Midbrain (tissue), 1 donor: ENCODE measurements at regions not wholly inside any gene's neighbourhood (a gene's known extent, or its start where the extent isn't known, plus 50 kb on each side); places are given as distances from the start of the nearest gene placed in this dataset.

Experiments used
- DNase-seq: peaks from one replicate; lab custom pipeline; 2025; lab: John Stamatoyannopoulos, UW

DNA sequence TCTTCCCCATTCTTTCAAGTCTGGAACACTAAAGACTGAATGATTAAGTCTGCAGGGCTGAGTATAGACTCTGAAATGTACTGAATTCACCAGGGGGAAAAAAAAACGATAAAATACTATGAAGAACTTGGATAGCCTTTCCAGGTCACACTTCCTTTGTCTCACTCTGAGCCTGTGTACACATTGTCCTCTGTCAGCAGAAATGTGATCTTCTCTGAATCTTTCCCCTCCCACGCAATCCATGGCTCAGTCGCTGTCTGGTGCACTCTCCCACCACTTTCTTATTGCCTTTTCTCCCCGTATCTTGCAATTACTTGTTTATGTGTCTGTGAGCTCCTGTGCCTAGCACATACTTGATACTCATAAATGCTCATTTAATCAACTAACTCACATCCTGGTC, 212.6 kb upstream of the RSPO3 start:
- no peak for DNase-seq

DNA sequence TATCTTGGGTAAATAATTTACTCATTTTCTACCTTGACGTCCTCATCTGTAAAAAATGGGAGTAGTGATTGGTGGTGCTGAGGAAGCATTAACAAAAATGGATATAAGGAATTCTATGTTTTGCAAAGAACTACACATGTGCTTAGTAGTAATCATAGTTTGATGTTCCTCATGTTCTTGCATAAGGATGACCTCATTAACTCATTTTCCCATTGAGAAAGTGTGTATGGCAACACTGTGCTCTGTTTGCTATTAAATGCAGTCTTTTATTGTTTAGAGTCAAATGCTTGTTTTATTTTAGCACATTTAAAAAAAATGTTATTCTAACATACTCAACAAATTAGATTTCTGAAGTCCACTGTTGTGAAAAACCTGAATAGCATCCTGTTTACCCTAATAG, 211.2 kb upstream of the RSPO3 start:
- no peak for DNase-seq

DNA sequence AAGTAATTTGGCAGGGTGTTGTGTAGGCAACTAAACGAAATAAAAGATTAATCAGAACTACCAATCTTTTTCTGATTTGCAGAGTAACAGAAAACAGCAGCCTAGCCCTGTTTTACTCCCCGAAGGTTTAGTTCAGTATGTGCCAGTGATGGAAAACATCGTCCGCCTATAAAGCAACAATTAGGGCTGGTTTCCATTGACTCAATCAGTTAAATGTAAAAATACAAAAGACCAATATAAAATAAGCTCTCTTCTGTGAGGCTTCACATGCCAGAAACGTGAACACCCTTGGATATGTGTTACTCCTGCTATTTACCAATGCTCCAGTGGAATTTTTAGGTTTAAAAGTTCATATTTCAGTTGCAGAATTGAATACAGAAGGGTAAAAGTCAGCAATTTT, 210.5 kb upstream of the RSPO3 start:
- DNase-seq = no peak

DNA sequence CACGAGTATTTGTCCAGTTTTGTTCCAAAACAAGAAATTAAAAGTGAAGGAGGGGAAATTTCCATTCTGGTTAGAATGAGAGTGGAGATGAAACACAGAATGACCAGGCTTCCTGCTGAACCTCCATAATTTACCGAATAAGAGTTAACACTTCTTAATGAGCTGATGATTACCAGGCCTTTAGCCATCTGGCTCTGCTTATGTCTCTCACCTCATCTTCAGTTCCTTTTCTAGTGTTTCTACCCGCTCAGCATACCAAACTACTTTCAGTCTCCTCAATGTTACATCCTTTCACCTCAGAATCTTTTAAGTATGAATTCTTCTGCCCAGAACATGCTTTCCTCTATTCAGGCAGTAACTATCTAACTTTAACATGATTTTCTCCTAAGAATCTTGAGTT, 209.0 kb upstream of the RSPO3 start:
- no peak for DNase-seq

DNA sequence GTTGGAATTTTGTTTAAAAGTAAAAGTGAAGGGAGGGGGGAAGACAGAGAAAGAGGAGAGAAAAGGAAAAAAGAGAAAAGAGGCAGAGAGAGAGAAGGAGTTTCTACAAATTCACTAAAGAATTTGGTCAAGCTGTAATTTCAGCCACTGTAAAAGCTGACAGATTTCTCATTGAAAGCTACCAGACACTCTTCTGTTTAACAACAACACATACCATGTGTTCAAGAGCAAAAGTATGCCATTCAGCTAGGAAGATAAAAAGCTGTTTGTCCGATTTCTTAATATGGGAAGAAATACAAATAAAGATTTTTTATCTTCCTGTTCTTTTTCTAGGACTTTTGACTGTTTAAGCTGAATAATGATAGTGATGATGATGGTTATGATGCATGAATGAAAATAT, 204.8 kb upstream of the RSPO3 start:
- DNase-seq = no peak

DNA sequence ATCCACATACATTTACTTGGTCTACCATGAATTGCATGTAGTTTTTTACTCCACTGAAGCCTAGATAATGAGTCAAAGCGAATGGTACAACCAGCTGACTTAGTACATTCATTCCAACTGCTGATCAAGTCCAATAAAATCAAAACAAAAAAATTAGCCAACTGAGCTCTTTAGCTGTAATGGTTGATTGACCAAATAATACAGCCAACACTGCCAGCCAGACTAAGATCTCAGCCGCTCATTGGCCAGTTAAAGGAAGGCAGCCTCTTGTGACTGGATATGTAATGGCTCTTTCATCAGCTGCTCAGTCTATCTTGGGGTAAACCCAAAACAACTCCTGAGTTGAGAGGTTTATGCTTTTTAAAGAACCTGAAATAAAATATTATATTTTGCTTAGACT, 204.3 kb upstream of the RSPO3 start:
- no peak for DNase-seq

DNA sequence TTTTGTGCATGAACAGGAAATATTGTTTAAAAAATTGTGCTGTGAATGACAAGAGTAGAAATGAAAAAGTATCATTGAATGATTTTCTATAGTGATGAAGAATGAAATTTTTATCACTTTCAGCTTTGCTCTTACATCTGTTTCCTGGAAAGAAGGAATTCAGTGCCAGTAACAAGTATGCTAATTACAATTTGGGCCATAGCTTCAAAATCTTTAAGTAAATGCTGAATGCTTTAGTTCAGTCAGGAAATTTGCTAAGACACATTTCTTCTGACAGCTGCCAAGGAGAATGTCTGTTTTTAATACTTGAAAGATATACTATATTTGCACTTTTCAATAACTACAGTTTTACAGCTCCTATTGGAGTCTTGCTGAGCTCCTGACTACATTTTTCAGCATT, 203.7 kb upstream of the RSPO3 start:
- no peak for DNase-seq

DNA sequence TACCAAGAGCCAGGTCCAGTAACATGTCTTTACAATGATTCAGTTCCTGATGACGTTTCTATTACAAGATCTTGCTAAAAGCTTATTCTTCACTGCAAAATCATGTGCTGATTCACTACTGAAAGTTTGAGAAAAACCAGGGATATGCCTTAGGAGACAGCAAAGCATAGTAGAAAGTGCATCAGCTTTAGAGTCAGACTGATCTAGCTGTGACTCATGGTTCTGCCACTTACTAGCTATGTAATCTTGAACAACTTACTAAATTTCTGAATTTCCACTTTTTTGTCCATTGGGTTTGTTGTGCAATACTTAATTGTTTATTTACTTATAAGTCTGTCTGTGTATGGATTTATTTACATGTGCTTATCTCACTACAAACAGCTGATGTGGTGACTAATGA, 198.5 kb upstream of the RSPO3 start:
- no peak for DNase-seq

DNA sequence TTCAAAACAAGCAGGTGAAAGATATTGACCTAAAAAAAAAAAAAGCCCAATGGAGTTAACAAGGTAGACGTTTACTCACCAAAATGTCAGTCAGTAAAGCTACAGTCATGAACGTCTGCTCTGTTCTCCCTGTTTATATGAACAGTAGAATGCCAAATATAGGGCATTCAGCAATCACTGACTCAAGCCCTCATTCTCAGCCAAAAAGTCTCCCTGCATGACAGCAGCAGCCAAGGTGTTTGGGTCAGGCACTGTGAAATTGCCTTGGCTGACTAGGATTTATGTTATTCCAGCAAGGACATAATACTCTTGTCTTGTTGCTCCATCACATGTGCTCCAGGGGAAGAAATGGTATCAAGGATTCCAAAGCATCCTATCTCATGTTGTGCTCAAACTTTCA, 194.7 kb upstream of the RSPO3 start:
- no peak for DNase-seq

DNA sequence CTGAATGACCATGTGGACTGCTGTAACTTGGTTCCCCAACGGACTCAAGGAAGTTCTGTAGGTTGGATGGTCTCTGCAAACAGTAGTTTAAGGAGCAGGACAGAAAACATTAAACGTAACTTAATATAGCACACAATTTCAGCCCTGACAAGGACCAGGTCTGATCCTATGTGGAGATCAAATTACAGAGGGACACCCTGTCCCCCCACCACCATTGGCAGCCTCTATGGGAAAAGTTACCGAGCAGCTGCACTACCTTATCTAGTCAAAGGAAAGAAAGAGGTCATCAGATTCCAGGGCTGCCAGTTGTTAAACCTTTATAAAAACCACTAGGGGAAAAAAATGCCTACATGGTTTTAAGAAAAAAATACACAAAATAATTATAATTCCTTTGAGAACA, 191.5 kb upstream of the RSPO3 start:
- DNase-seq = no peak

DNA sequence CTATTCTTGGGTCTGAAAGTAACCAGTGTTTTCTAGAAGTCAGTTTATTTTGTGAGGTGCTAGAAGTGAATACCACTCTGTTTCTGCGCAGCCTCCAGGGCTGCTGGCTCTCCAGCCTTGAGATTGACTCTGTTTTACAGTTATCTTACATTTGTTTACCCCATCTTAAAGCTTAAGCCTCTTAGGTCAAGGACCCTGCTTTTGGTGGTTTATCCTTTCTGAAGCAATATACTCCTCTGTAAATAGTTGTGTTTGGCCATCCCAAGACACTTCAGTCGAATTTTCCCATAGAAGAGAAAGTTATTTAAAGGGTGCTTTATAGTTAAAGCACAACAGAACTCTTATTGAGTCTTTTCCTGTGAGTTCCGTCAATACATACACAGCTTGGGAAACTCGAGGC, 190.6 kb upstream of the RSPO3 start:
- DNase-seq = no peak

DNA sequence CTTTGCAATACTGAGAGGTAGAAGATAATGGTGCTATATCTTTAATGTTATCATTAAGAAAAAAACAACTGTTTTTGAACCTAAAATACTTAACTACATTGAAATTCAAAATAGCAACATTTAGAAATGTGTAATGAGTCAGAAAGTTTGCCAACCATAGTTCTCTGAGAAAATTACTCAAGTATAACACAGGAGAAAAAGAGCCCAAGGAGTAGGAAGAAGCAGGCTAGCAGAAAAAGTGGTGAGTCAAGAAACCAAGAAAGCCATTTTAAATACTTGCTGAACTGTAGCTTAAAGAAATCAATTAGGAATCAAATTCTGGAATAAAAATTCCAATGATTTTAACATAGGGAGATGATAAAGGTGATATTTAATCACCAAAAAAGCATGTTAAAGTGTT, 181.0 kb upstream of the RSPO3 start:
- DNase-seq = no peak

DNA sequence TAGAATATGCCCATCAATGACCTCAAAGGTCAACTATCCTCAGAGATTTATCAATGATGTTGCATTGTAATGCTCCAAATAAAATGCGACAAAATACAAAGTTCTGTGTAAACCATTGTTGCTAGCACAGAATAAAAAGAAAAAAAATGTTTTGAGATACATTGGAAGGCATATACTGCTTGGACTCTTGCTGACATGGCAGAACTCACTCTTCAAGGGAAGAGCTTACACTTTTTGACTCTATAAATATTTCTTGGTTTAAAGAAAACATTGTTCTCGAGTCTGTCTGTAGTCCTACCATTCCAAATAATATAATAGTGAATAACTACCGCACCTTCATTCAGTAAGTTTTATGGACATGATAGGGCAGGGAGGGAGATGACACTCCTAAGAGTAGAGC, 178.7 kb upstream of the RSPO3 start:
- DNase-seq = no peak

DNA sequence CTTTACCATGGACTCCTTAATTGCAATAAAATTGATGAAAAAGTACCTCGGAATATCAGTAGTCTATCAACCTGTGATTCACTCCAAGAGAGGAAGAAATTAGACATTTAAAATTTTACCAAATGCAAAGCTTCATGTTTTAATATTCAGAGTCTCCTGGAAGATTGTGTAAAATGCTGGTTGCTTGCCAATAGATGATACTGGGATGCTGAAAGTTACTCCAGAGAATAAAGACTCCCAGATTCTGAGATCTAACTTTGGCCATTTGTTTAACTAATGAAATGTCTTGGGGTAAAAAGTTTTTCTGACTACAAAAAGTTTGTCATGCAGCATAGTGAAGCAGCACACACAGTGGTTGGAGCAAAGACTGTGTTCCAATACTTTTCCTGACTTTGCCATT, 176.7 kb upstream of the RSPO3 start:
- DNase-seq = no peak

DNA sequence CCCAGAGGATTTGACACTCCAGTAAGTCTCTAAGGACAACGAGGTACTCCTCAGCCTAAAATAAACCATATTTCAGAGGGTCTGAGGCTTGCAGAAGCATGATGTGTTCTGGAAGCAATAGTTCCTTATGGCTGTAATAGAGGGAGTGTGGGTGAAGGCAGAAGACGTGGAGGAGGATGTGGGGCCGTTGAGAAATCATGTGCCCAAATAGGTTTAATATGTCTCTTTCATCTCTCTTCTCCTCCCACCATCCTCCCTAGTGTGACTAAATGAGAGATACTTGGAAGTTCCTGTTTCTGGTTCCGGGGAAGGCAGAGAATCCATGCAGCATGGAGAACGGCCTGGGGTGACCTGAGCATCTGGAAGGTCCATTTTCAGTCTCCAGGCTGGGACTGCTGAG, 174.0 kb upstream of the RSPO3 start:
- no peak for DNase-seq

DNA sequence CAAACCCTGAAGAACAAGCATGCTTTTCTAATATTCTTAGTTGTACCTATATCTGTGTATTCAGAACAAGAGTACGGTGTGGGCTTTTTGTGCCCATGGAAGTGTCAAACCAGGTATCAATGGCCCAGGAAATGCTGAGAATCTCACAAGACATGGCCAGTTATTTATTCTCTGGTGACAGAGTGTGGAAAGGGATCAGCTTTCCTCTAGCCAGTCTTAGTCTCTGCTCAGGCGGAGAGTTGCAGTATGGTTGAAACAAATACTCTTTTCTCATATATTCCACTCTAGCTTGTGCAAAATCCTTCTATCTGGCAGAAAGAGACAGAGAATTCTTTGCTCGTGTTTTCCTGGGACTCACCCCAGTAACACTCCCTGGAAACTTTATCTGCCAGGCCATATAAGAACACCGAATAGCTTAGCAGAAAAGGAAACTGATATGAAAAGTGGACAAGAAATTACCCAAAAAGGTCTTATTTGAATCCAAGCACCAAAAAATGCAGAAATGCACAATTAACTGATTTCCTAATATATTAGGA, 173.3 kb upstream of the RSPO3 start:
- no peak for DNase-seq

DNA sequence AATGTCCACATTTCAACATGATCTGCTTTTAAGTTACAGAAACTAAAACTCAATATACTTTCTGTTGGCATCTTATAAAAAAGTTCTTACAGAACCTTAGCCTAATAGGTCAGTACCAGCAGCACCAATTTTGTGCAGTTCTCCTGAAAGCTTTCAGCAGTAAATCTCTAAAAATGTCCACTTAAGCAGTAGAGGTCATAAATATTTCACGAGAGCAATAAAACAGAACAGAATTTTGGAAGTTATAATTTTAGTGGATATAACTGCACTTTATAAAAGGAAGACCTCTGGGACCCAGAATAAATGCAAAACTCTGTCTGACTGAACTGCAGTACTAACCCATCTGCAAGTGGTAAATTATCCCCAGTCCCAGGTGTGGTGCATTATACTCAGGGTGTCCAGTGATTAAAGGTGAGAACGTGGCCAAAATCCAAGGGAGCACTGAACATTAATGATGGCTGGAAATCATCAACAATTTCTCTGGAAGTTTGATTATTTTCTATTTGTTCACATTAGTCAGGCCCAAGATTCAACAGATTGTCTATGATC, 172.6 kb upstream of the RSPO3 start:
- DNase-seq = no peak

DNA sequence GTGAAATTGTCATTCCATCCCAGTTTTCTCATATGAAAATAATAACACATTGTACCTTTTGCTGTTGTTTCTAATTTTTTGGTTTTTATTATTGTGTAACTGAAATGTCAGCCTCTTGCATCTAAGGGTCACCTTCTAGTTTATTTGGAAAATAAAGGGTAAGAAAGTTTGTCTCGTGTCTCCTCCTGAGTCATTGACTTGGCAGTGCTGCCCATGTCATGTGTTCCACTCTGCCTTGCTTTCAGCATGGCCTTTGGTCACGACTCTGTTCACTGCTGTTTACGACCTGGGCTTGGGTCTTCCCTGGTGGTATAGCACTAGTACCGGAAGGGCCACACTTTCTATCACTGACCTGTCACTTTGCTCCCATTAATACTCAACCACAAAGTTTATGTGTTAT, 171.4 kb upstream of the RSPO3 start:
- DNase-seq = no peak

DNA sequence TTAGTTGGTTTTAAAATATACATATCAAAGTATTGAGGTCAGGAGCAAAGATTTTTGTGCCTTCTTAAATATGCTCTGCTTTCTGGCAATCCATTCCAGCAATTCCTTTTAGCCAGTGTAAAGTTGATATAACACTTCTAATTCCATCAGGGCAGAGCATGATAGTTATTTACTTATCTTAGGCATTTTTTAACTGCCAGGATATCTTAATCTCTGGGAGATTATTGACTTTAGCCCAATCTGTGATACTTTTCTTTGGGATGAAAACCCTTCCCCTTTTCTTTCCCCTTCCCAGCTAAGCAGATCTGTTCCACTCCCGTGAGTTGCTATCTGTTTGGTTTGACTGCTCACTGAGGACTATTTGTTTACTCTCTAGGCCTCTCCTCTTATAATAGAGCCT, 168.7 kb upstream of the RSPO3 start:
- no peak for DNase-seq

DNA sequence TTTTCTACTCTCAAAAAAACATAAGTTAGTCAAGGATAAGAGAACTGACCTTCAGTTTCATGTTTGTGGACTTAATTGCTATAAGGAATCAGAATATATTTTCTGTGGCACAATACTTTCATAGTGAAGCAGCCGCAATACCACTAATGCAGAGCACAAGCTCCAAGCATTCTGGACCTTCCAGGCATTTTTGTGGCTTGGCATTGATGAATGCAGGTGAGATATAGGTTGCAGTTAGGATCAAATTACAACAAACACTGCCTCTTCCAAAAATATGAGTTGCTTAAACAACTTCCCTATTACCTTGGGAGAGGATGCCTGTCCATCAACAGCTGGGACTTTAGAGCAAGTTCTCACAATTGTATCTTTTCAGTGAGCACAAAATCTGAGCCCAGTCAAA, 162.8 kb upstream of the RSPO3 start:
- no peak for DNase-seq

DNA sequence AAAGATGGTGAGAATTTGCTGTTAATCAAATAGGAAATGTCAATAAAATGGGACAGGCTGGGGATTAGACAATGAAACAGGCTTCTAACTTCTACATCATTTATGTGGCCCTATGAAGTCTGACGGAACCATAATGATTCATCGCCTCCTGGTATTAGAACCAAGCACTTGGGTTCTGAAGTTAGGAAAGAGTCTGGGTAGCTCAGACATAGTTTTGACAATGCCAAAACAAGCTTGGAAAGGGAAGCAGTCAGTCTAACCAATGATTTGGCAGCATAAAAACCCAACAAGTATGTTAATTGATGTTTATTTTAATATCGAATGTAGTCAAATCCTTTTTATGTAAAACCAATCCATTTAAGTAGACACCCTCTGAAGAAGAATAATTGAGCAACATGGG, 160.8 kb upstream of the RSPO3 start:
- DNase-seq = no peak

DNA sequence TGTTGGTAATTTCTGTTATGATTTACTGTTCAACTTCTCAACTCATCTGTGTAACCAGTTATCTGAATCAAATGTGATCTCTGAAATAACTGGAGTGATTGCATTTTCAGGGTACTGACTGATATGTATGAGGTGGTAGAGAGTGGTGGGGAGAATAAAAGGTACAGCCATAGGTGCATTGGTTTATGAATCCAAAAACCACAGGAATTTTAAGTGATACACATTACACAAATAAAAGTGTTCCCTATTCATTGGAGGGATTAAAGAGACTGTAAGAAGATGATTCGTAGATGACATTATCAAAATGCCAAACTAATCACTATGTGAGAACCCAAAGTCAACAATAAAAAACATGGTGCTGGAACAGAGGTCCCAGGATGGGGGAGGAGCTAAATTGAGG, 158.7 kb upstream of the RSPO3 start:
- no peak for DNase-seq

DNA sequence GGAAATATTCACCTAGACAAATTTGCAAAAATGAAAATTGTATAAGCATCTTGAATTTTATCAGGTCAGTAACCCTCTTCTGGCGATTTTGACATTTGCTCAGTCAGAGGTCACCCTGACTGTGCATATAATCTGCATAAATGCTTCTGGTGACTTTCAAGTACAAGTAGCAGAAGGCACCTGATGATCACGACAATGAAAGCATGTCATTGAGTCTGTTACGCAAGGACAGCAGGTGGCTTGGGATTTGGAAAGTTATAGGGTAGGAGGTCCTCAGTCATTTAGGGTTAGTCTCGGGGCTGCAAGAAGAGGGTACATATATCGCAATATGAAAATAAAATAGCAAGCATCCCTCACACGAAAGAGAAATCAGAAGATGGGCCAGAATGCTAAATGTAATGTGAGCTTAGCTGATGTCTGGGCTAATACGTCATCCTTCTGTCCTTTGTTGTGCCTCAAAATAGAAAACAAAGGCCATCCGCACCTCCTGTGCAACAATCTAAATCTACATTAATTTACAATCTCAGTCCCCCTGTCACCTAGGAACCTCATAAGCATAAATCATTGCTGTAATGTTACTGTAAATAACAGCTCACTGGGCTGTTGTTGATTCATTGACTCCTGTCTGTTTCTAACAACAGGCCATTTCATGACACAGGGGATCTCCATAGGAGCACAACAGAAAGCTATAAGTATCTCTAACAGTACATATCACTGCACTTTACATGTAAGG, 155.2 kb upstream of the RSPO3 start:
- no peak for DNase-seq
